Renal pelvis (tissue), 1 donor: ENCODE measurements at regions not wholly inside any gene's neighbourhood (a gene's known extent, or its start where the extent isn't known, plus 50 kb on each side); places are given as distances from the start of the nearest gene placed in this dataset.
"Not testable (repeated sequence)": the region's sequence is repeated elsewhere in the genome, so short reads cannot be mapped to it uniquely, and the experiment has no call there.

Experiments
- DNase-seq: peaks from one replicate; pipeline ENCODE4 v3.0.0-alpha.2; 2013

- no peak for DNase-seq
These were observed 223.1 kb upstream of the PTPRD start for GRCh38 chr9:10835791-10836463.

- no peak for DNase-seq
These were observed 230.3 kb upstream of the PTPRD start for GRCh38 chr9:10843151-10843550.

DNA sequence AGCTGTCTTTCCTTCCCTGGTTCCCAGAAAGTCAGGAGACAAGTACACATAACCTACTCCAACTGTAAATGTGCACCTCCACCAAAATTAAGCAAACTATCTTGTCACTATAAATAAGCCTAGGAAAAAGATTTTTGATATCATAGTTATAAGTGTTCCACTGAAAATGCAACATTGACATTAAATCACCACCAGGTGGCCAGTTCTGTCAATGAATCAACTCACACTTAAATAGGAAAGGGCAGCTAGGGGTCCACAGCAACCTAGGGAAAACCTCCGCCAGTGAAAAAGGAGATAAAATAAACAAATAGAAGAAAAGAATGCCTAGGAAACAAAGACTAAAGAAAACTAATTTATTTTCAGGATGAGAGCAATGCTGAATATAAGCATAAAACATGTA is 243.0 kb upstream of the PTPRD start:
- peak; percentile 9 for DNase-seq

DNA sequence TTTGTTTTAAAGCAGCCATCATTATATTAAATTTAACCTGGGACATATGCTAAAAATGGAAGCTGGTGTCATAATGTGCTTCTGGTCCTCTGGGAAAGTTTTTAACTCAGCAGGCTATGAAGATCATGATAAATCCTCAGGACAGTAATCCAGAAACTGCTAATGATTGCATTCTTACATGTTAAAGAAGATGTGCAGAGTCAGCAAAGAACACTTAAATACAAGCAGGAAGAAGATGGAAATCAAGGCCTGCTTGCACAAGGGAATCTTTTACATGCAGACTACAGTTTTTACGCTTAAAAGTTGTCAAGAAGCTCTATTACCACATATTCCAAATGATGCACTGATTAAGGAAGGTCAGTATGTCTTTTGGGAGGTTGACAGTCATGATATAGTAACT is 246.0 kb upstream of the PTPRD start:
- no peak for DNase-seq

DNA sequence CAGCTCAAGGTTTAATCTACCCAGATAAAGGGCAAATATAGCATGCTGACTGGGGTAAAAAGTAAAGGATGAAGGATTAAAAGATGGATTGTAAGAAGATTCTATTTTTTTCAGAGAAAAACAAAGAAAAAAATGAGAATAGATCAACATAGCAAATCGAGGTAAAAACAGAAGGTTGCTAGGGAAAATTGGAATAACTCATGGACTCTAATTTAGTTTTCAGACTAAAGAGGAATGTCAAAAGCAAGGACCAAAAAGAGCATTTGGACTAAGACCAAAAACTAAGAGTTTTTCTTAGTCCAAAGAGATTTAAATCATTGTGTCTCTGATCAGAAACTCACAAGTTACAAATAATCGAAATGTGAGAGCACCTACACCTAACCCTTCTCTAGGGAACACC is 250.7 kb upstream of the PTPRD start:
- no peak for DNase-seq

DNA sequence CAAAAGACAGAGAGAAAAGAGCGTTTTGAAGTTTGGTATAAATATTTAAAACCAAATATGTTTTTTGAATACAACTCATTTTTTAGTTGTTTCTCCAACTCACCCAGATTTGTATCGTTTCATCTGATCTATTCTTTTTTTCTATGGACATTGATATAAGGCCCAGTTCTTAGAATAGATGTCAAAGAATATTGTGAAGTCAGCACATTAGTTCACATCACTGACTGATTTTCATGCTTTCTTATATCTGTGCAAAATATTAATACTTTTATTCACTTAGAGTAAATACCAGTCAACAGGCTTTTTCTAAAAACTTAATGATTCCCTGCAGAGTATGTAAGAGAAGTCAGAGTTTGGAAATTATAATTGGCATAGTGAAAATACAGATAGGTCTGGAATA is 254.4 kb upstream of the PTPRD start:
- DNase-seq = no peak

DNA sequence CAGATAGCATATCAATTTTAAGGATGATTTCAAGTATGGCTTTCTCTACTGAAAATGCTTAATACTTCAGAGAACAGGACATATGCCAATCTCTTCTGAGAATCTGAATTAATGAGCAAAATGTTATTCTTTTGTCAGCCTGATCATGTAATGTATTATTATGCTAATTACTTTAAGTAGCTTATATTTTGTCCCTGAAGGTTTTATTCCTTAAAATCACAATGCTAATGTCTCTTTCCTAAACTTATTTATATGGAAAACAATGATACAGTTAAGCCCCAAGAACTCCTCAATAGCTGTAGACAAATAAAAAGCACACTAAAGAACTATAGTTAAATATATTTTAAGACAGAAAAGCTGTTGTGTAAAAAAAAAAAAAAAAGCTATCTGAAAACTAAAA is 256.9 kb upstream of the PTPRD start:
- DNase-seq = no peak

GRCh38 chr9:10873999-10874398 is 261.2 kb upstream of the PTPRD start:
- DNase-seq = no peak

GRCh38 chr9:10875752-10876151 is 262.9 kb upstream of the PTPRD start:
- no peak for DNase-seq

- no peak for DNase-seq
These were observed 263.5 kb upstream of the PTPRD start for GRCh38 chr9:10876333-10876732.

- not testable (repeated sequence) for DNase-seq
These were observed 277.5 kb upstream of the PTPRD start for GRCh38 chr9:10890266-10890665.

DNA sequence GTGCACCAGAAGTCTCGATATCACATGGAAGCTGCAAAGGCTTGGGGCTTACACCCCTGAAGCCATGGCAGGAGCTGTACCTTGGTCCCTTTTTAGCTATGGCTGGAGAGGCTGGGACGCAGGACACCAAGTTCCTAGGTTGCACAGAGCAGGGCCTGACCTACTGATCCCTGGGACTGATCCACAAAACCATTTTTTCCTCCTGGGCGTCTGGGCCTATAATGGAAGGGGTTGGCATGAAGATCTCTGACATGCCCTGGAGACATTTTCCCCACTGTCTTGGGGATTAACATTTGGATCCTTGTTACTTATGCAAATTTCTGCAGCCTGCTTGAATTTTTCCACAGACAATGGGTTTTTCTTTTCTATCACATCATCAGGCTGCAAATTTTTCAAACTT is 286.7 kb upstream of the PTPRD start:
- DNase-seq = no peak

GRCh38 chr9:10903969-10904368 is 291.2 kb upstream of the PTPRD start:
- no peak for DNase-seq

DNA sequence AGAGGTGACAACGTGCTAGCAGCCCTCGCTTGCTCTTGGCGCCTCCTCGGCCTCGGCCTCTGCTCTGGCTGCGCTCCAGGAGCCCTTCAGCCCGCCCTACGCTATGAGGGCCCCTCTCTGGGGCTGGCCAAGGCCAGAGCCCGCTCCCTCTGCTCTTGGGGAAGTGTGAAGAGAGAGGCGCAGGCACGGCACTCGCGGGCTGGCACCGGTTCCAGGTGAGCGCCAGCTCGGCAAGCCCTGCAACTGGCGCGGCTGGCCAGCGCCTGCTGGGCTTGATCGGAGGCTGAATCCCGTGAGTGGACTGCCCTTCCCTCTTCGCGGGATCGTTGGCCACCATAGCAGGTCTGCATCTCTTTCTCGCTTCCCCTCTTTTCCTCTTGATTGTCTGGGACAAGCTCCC is 298.0 kb upstream of the PTPRD start:
- DNase-seq = no peak

DNA sequence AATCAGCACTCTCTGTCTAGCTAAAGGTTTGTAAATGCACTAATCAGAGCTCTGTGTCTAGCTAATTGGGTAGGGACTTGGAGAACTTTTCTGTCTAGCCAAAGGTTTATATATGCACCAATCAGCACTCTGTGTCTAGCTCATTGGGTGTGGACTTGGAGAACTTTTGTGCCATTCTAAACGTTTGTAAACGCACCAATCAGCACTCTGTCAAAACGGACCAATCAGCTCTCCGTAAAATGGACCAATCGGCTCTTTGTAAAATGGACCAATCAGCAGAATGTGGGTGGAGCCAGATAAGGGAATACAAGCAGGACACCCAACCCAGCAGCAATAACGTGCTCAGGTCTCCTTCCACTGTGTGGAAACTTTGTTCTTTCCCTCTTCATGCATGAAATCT is 298.6 kb upstream of the PTPRD start:
- DNase-seq = no peak

GRCh38 chr9:10917001-10917400 is 304.2 kb upstream of the PTPRD start:
- DNase-seq = no peak

- no peak for DNase-seq
These were observed 308.9 kb upstream of the PTPRD start for GRCh38 chr9:10921671-10922070.

GRCh38 chr9:10925896-10926295 is 313.1 kb upstream of the PTPRD start:
- no peak for DNase-seq

DNA sequence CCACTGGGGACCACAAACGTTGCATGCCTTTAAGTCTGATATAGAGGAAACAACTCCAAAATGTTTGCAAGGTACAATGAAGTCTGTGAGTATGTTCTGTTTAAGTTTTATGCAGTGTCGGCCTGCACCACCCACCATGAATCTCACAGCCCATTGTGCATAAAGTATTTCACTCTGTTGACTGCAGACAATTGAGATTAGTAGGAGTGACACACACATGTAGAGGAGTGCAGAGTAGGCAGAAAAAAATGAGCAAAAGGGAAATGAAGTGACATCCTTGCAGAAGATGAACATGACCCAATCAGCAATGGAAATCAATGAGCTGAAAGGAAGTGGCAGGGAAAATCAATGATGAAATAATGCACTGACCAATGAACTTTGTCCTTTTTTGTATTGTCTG is 315.6 kb upstream of the PTPRD start:
- DNase-seq = no peak

- DNase-seq = no peak
These were observed 317.3 kb upstream of the PTPRD start for GRCh38 chr9:10930081-10930480.

DNA sequence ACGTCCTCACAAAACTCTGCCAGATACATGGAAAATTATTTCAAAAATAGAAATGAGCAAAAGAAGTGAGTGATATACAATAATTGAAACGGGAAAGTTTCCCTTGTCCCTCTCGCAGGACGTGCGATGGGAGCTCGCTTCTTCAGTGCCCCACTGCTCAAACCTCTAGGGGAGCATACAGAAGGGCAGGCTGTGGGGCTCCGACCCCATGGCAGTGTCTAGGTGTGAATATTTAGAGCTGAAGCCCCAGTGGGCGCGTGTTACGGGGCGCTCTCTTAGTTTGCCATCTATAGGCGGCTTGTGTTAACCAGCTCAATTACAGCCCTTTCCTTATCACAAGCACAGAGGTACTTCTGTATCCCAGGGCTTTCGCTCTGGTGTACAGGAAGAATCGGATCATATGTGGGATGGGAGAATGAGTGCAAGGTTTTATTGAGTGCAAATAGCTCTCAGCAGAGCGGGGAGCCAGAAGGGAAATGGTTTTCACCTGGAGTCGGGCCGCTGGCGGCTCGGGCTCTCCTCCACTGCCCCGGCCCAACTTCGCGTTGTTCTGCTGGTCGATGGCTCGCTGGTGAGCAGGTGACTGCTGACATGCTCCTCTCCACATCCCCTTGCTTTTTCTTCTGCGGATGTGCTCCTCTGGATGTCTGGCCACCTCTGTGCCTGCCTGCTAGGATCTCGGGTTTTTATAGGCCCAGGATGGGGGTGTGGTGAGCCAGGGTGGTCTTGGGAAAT is 334.0 kb upstream of the PTPRD start:
- DNase-seq = no peak

GRCh38 chr9:10957878-10958277 is 345.1 kb upstream of the PTPRD start:
- DNase-seq = no peak

GRCh38 chr9:10961883-10962282 is 349.1 kb upstream of the PTPRD start:
- no peak for DNase-seq

DNA sequence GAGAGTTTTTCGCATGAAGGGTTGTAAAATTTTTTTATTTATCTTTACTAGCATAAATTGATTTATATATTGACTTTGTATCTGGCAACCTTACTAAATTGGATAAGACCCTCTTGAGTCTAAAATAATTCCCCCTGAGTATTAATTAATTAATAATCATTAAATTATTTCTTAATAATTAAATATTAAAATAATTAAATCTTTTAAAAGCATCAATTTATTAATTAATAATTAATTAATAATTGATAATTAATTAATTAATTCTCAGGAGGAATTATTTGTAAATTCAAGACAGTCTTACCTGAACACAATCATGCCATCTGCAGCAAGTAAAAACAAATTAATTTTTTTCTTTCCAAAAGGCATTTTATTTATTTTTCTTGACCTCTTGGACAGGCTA is 370.4 kb upstream of the PTPRD start:
- DNase-seq = no peak
